HG03342 (cell line): ENCODE measurements at regions not wholly inside any gene's neighbourhood (a gene's known extent, or its start where the extent isn't known, plus 50 kb on each side); places are given as distances from the start of the nearest gene placed in this dataset.

Experiments used
- ATAC-seq: cut with Tn5 transposase; IDR thresholded peaks from one replicate; pipeline ENCODE4 v1.9.1; 2021; ENCODE audit warnings: mild to moderate bottlenecking, moderate library complexity; ENCODE audit not compliant: unreplicated experiment

DNA sequence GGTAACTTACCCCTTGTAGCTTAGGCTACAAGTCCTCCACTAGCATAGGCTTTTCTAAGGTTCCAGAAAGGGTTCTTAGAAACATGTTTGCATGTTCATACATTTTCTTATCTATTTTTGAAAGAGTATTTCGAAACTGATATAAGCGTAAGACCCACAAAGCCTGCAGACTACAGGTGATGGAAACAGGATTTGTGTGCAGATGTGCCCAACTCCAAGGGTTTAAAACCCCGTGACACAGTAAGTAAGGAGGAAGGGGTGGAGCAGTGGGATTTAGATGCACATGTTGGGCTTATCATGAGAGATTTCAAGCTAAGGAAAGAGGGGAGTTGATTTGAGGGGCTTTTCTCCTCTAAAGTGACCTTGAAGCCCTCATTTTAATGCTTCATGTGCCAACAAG lies 164.7 kb downstream of the LTN1 start:
- no peak for ATAC-seq

DNA sequence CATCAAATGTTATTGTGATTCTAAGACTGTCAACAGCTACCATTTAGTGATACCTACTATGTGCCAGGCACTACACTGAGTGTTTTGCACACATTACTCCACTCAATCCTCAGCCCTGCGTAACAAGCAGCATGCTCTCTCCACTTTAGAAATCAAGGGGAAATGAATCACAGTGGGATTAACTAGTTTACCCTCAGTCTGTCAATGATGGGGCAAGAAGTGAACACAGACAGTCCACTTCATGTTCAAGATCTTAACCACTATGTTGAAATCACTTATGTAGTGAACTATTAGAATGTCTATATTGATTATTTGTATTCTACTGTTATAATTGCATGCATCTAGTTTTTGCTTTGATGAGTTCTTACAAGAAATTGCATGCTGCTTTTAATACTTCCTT lies 165.3 kb downstream of the LTN1 start:
- ATAC-seq = no peak

DNA sequence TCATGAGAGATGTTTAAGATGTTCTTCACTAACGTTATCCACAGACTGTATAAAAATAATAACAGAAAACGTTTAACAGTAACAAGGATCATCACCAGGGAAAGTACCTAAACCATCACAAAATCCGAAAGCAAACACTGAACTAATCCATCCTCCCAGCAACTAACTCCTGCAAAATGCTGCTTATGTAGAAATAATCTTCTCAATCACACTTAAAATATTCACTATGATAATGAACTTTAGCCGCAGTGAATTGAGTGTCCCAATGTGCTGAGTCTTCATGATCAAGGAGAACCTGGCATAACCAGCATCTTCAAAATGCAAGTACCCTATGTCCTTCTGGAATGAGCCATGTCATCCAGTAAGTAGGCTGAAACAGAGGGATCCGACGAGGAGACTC lies 166.1 kb downstream of the LTN1 start:
- ATAC-seq = no peak

DNA sequence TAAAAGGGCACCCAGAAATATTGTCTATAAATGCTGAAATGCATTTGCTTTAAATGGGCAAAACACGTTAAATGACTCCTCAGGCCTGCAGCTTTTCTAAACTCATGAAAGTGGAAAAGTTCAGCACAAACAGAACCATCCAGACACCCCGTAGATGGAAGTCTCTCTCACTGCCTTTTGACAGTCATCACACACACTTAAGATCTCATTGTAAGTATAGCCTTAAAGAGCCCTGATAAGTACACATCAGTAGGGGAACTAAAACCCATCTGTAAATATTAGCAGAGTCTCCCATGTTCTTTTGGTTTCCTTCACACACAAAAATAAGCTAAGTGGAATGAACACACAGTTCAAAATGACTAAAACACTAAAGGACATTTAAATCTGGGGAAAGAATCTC lies 166.7 kb downstream of the LTN1 start:
- no peak for ATAC-seq

DNA sequence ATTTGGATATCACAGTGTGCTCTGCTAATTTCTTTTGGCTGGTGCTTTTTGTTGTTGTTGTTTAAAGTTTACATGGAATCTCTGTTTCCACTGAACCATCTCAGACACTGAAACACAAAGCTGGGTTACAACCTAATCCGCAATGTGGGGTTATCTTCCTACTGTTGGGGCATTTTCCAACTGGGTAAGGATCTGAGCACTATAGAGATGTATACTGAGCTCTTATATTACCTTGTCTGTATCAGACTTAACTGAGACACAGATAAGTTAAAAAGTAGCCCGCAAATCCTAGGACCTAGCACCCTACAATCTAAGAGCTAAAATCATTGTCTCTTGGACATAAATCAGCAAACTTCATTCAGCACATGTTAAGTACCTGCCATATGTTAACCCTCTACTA lies 169.2 kb downstream of the LTN1 start:
- no peak for ATAC-seq

DNA sequence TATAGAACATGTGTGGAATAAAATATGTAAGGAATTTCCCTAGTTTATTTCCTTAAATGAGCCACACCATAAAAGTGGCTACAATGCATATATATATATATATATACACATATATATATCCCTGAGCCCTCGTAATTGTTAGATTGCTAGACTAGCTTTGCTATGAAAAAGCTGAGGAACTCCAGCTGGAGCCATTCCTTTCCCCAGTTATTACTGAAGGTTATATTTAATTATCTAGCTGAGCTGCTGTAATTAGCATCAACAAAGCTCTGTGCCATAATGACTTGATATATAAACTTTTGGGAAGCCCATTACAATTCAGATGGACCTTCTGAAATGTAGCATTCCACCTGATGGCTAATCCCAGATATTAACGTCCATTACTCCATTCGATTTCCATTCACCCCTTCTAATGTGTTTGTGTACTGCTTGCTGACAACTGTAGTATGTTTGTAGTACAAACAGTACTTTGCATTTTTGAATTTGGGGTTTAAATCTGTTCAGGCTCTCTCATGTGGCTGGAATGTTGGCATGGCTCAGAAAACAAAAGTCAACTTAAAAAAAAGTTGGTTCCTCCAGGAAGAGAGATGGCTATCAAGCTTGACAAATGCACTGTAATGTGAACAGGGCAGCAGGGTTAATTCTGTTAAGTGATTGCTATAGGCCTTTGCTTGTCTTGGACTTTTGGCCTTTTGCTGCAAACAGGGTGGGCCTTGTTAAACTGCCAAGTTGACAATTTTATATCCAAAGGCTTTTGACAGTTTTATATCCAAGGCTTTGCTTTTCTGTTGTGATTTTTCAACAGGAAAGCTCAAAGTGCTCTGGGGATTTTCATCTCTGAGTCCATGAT lies 170.0 kb downstream of the LTN1 start:
- ATAC-seq = no peak

DNA sequence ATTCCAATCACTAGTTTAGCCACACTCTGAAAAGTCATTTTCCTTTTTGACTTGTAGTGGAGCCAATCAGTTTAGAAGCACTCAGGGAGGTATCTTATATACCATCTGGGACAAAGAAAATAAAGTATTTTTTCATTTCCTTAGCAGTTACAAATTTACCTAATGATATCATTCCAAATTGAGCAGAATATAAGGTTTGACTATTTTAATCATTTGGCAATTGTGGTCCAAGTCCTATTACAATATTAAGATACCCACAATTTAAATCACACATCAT lies 170.6 kb downstream of the LTN1 start:
- ATAC-seq = no peak

DNA sequence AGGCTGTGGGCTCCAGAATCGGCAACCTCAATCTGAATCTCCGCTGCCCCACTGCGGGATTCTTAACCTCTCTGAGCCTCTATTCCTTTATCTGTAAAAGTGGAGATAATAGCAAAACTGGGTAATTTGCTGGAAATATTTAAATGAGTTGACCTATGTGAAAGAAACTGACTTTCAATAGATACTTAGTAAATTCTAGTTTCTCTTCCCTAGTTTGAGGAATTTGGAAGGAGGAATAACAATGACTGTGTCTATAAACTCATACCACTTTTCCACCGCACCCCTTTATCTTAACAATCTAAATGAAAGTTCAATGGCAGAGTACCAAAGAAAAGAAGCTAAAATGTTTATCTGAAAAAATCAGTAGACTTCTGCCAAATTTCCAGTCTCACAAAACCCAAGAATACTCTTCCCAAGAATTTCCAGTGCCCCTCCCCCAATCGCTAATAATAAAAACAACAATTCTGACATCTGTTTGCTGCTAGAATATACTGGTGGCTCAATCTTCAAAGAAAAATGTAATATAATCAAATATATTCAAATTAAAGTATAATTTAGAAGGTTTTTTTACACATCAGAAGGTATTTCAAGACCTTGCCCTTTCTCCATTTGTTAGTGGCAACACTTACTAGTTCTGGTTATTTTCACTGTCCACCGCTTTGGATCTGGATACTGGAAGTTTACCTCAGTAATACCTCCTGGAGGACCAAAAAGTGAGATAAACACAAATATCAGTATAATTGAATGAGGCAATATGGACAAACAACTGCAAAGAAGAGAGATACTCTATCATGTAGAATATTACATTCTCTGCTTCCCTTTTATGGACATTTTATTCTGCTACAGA lies 171.2 kb downstream of the LTN1 start:
- ATAC-seq = no peak

DNA sequence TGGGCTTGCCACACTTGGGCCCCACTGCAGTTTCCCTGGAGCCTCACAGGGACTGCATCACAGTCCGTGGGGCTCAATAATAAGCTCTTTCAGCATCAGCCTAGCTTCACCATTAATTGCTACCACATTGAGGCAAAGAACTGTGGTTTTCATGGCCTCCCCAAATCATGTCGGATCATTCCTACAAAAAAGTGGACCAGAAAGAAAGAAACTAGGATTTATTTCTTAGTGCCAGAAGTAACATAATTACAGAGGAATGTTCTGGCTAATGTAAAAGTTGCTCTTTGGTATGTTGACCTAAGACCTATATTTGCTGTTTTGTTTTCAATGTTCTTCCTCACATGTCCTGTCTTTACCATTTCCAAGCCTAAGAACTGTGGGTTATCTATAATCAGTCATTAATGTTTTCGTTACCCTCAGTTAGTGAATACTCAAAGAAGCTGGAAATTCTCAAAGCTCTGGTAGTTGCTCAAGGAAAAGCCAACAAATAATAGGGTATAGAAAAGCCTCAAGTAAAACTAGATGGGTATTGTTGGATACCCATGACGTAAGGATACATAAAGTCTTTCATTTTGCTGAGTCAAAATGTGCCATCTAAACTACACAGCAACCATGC lies 173.9 kb downstream of the LTN1 start:
- ATAC-seq = no peak

DNA sequence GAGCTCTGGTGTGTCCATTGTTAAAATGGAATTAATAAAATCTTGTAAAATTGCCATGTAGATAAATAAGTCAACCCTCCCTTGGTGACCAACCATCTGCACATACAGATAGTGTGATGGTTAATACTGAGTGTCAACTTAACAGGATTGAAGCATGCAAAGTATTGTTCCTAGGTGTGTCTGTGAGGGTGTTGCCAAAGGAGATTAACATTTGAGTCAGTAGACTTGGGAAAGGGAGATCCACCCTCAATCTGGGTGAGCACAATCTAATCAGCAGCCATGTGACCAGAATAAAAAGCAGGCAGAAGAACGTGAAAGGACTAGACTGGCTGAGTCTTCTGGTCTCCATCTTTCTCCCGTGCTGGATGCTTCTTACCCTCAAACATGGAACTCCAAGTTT lies 174.8 kb downstream of the LTN1 start:
- no peak for ATAC-seq

DNA sequence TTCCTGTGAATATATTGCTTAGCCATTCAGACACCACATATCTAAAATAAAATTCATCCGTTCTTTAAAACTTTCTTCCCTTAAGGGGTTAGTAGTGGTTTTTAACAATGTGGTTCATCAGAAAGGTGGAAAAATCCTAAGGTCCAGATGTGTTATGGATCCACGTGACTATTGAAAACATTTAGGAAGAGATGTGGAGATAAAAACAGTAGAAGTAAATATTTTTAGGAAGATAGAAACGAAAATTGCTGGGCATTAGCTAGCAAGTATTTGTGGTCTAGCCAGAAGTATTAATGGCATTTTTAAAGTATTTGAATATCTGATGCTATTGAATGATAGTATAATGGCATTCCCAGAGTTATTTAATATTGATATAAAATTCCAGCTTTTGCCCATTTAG lies 180.8 kb downstream of the LTN1 start:
- no peak for ATAC-seq

DNA sequence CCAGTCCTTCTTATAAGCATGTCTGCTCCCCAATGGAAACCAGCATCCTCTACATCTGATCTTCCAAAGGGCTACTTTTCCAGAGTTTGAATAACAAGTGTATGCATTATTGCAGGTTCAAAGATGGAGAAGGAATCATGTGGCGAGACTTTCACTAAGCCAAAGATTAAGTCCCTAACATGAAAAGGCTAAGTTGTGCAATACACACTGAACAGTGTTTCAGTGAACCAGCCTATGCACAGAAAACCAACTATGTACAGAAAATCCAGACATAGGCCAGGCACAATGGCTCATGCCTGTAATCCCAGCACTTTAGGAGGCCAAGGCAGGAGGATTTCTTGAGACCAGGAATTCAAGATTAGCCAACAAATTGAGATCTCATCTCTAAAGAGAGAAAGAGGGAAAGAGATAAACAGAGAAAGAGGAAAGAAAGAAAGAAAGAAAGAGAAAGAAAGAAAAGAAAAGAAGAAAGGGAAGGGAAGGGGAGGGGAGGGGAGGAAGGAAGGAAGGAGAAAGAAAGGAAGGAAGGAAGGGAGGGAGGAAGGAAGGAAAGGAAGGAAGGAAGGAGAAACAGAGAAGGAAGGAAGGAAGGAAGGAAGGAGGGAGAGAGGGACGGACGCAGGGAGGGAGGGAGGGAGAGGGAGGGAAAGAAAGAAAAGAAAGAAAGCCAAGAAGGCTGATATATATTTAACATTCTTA lies 181.7 kb downstream of the LTN1 start:
- no peak for ATAC-seq

DNA sequence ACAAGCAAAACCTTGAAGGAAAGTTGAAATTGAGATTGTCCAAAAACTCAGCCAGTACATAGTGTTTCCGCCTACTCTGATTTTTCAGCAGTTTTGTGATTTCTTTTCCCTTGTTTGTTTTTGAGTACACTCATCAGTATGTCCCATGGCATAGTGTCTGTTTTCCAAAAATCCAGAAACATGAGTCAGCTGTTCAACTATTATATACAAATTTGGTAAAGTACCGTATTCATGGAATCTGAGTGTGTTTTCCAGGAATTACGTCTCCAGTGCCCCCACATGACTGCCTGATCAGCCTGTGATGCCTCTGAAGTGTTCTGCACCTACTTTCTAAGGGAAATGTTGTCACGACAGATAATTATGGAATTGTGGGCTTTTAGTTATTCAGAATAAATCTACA lies 186.8 kb downstream of the LTN1 start:
- ATAC-seq = no peak

DNA sequence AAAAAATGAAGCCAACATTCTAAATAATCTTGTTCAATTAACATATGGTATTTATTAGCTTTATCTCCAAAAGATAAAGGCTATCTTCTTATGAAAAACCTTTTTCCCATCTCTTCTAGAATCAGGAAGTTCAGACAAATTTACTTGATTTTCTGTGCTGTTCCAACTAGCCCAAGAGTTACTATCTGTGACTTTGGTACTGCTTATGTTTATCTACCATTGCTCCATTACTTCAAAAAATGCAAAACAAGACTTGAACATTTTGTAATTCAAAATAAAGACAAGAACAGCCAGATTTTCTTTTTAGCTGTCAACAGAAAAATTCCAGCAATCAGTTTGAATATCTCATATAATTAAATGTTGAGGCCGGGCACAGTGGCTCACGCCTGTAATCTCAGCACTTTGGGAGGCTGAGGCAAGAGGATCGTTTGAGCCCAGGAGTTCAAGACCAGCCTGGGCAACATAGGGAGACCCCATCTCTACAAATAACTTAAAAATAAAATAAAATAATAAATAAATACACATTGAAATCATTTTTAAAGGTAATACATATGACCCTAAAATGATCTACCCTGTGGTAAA lies 188.5 kb downstream of the LTN1 start:
- no peak for ATAC-seq

DNA sequence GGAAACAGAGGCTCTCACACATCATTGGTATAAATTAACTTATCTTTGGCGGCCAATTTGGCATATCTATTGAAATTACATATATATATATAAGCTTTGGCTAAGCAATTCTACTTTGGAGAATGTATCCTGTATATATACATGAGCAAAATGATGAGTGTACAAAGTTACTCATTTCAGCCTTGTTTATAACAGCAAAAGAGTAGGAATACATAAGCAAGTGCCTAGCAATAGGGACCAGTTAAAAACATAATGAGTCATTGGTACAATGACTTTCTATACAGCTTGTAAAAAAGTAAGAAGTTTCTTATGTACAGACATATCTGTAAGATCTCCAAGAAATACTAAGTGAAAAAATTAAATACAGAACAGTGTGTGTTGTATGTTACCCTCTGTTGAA lies 190.8 kb downstream of the LTN1 start:
- ATAC-seq = no peak

DNA sequence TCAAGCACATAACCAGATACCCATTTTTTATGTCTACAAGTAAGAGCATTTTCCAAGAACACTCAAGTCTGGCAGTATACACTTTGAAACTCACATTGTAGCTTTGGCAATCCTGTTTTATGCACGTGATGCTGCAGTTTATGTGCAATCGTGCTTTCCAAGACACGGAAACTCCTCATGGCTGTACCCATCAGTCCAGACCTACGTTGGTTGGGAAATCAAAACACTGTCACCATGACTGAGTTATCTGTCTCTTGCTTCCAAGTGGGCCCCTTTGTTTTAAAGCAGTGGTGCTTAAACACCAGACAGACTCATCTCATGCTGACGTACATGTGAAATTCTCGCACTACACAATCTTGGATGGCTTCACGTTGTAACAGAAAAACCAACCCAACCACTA lies 192.8 kb downstream of the LTN1 start:
- ATAC-seq = no peak

DNA sequence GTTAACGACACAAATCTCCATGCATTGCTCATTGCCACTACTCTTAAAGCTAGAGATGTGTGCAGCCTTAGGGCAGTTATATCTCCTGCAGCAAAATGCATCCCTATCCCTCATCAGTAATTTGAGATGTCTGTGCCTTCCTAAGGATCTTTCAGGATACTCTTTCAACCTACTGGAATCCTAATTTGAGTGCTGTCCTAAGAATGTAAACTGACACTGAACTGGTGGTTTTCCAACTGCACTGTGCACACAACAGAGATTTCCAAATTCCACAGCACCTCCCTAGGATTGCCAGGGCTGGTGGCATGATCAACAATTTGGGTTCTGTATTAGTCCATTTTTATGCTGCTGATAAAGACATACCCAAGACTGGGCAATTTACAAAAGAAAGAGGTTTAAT lies 193.9 kb downstream of the LTN1 start:
- ATAC-seq = no peak

DNA sequence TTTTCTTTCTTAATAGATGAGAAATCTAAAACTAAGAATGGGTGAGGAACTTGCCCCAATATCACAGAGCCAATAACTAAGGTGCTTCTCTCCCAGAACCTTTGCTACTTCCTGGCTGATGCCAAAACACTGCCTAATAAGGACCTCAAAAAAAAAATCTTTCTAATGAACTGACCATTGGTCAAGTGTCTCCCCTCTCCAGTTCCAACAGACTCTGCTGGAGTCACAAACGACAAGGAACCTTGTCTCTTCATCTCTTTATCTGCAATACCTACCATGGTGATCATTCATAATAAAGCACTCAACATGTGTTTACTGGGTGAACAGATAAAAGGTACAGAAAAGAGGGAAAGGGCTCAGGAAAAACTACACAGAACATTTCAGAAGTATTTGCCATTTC lies 197.4 kb downstream of the LTN1 start:
- no peak for ATAC-seq

DNA sequence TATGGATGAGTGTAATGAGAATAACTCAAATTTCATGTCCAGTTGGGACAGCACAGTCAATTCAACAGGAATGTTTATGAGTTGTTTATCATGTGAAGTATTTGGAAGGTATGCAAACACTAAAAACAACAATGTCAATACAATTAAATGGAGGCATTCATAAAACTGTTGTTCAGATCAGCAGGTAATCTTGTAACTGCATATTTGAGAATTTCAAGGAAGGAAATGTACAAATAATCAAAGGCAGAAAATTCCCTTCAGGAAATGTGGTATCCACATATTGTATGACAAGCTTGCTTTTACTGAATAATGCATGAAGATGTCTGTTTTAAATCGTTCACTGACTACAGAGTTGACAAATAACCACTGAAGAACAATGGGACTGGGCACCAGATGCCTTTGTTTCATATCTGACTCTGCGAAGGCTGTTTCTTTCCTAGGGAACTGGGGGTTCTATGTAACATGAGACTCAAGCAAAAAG lies 198.3 kb downstream of the LTN1 start:
- ATAC-seq = no peak

DNA sequence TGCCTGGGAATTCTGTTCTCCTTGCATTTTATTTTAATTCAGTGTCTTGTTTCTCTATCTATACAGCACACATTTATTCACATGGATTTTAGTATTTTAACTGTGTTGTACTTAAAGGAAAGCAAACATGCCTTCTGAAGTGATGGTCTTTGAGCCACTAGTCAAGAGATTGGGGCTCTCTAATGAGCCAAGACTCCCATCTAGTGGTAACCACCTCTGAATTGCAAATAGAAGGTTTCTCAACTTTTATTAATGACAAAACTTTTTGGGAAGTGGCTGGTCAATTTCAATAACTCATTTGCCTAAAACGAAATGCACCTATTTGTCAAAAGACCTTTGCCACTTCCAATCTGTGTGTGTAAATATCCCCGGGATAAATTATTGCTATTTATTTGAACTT lies 199.6 kb downstream of the LTN1 start:
- no peak for ATAC-seq
